ENCODE measurements at regions not wholly inside any gene's neighbourhood (a gene's known extent, or its start where the extent isn't known, plus 50 kb on each side); places are given as distances from the start of the nearest gene placed in this dataset.

DNA sequence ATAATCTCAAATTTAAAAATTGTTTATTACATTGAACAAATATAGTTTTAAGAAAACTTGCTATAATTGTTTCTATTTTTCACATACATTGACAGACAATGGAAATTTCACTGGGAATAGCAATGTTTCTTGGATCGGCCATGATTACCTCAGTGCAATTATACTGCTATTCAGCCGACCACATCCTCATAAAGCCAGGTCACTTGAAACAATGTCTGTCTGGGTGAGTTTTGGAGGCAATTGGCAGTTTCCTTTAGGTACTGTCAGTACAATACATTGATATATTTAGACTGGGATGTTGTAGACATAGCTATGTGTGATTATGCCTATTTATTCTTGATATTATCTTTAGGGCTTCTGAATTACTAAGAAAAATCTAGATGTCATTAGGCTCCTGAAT is 89.5 kb upstream of the VEGFC start:
- TF ChIP-seq, protein P1, sequence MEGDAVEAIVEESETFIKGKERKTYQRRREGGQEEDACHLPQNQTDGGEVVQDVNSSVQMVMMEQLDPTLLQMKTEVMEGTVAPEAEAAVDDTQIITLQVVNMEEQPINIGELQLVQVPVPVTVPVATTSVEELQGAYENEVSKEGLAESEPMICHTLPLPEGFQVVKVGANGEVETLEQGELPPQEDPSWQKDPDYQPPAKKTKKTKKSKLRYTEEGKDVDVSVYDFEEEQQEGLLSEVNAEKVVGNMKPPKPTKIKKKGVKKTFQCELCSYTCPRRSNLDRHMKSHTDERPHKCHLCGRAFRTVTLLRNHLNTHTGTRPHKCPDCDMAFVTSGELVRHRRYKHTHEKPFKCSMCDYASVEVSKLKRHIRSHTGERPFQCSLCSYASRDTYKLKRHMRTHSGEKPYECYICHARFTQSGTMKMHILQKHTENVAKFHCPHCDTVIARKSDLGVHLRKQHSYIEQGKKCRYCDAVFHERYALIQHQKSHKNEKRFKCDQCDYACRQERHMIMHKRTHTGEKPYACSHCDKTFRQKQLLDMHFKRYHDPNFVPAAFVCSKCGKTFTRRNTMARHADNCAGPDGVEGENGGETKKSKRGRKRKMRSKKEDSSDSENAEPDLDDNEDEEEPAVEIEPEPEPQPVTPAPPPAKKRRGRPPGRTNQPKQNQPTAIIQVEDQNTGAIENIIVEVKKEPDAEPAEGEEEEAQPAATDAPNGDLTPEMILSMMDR (IDR thresholded peaks at IDR 0.05), result no peak
- TF ChIP-seq POLR2AphosphoS5 (IDR thresholded peaks at IDR 0.05) (no peak), EP300 (IDR thresholded peaks at IDR 0.05) (no peak), POLR2A (IDR thresholded peaks at IDR 0.05) (no peak)
